MCF 10A (cell line): ENCODE measurements at regions not wholly inside any gene's neighbourhood (a gene's known extent, or its start where the extent isn't known, plus 50 kb on each side); places are given as distances from the start of the nearest gene placed in this dataset.

Source experiments
- BruUV-seq: library from RNA; stranded (reverse); fragments of 400-500 nt; replicated peaks from 2 replicates; lab custom pipeline; 2021; lab: Mats Ljungman, UMichigan
- CTCF ChIA-PET: fragments of 300-600 bp; sonication (Branson Sonifier 250); formaldehyde crosslinking; extraction: SDS; loops from one replicate; lab custom pipeline; 2021; ENCODE audit warnings: antibody characterized with exemption, inconsistent platforms; lab: Yijun Ruan, JAX
- POLR2A ChIA-PET: fragments of 300-600, 350-650 bp; sonication (Branson Sonifier 250); formaldehyde crosslinking; extraction: SDS; loops from one replicate; lab custom pipeline; 2020; ENCODE audit warnings: antibody characterized with exemption, inconsistent platforms; lab: Yijun Ruan, JAX
- DNase-seq: peaks from one replicate; pipeline ENCODE4 v3.0.0-alpha.2; 2018; ENCODE audit not compliant: unreplicated experiment
- H3K27ac Mint-ChIP-seq: one replicate; pipeline ENCODE4 v1.8.0; 2022; ENCODE audit warnings: mild to moderate bottlenecking, low read depth, mixed read lengths; ENCODE audit not compliant: unreplicated experiment
- H3K27me3 Mint-ChIP-seq: one replicate; pipeline ENCODE4 v1.8.0; 2022; ENCODE audit warnings: mixed read lengths; ENCODE audit not compliant: insufficient read depth, unreplicated experiment
- H3K36me3 Mint-ChIP-seq: one replicate; pipeline ENCODE4 v1.8.0; 2022; ENCODE audit warnings: mild to moderate bottlenecking, moderate library complexity, mixed read lengths; ENCODE audit not compliant: insufficient read depth, unreplicated experiment
- H3K4me1 Mint-ChIP-seq: one replicate; pipeline ENCODE4 v1.8.0; 2022; ENCODE audit warnings: mixed read lengths; ENCODE audit not compliant: insufficient read depth, unreplicated experiment
- H3K4me3 Mint-ChIP-seq: one replicate; pipeline ENCODE4 v1.8.0; 2022; ENCODE audit warnings: mild to moderate bottlenecking, moderate library complexity, mixed read lengths; ENCODE audit not compliant: unreplicated experiment
- H3K9me3 Mint-ChIP-seq: one replicate; pipeline ENCODE4 v1.8.0; 2022; ENCODE audit warnings: mixed read lengths; ENCODE audit not compliant: unreplicated experiment
- CTCF ChIP-seq: fragments of 200-600 bp; IDR thresholded peaks from one replicate; pipeline ENCODE4 v1.8.0; 2022; ENCODE audit warnings: antibody characterized with exemption, mild to moderate bottlenecking; ENCODE audit not compliant: unreplicated experiment
- intact Hi-C: fragments of 100-400 bp; cut with micrococcal nuclease; formaldehyde crosslinking; loops from 2 replicates; pipeline ENCODE4 v1.14.1; 2022

- peaks cover 25% of the 10 kb centered on the region for H3K36me3 Mint-ChIP-seq
- peaks cover 53% of the 10 kb centered on the region for H3K9me3 Mint-ChIP-seq
- H3K27me3 Mint-ChIP-seq: no peaks in the 10 kb centered on the region
- intact Hi-C loops: no loop called here
- TF ChIP-seq CTCF: no peak
- ChIA-PET POLR2A (interaction anchor here (0.7 kb wide), 1 partner anchor 32 kb away, joined by 3 read pairs; no protein-coding TSS in a partner anchor), CTCF (no interaction called here)
- H3K4me1 Mint-ChIP-seq: no peaks in the 10 kb centered on the region
- H3K27ac Mint-ChIP-seq: no peak overlapping the region
- no TSS peak for BruUV-seq
- H3K4me3 Mint-ChIP-seq: no peak overlapping the region
- DNase-seq: no peak
Observed at GRCh38 chr16:31745900-31746299, 127.7 kb upstream of the ZNF267 start.

GRCh38 chr16:31754998-31755615 lies 118.5 kb upstream of the ZNF267 start:
- H3K36me3 Mint-ChIP-seq: peaks cover 42% of the 10 kb centered on the region
- TF ChIP-seq CTCF: no peak
- CTCF ChIA-PET: no interaction called here
- no peak overlapping the region for H3K4me3 Mint-ChIP-seq
- H3K4me1 Mint-ChIP-seq: no peaks in the 10 kb centered on the region
- H3K9me3 Mint-ChIP-seq: peaks cover 38% of the 10 kb centered on the region
- H3K27me3 Mint-ChIP-seq: no peaks in the 10 kb centered on the region
- intact Hi-C loops: no loop called here
- H3K27ac Mint-ChIP-seq: no peak overlapping the region
- DNase-seq: no peak
- POLR2A ChIA-PET: no interaction called here
- no TSS peak for BruUV-seq

DNA sequence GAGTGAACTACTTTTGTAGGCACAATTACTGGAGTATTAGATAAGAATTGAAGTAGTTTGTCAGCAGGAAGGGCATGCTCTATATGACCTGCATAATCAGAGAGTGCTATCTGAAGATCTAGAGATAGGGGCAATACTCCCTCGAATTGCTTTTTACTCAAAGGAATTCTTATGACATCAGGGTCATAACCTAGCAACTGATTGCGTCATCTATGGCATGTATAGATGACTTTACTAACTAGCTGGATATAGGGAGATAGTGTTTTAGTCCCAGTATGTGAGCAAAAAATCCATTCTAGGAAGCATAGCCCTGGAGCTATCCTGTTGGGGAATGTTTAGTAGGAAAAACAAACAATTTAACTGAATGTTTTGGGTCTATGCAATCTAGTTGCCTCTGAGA lies 109.5 kb upstream of the ZNF267 start:
- no peaks in the 10 kb centered on the region for H3K4me1 Mint-ChIP-seq
- peaks cover 14% of the 10 kb centered on the region for H3K36me3 Mint-ChIP-seq
- no peak for TF ChIP-seq CTCF
- no peak overlapping the region for H3K4me3 Mint-ChIP-seq
- no peak overlapping the region for H3K27ac Mint-ChIP-seq
- ChIA-PET POLR2A (no interaction called here), CTCF (no interaction called here)
- H3K27me3 Mint-ChIP-seq: no peaks in the 10 kb centered on the region
- DNase-seq: no peak
- BruUV-seq: no TSS peak
- intact Hi-C loops: no loop called here
- H3K9me3 Mint-ChIP-seq: peaks cover 18% of the 10 kb centered on the region

DNA sequence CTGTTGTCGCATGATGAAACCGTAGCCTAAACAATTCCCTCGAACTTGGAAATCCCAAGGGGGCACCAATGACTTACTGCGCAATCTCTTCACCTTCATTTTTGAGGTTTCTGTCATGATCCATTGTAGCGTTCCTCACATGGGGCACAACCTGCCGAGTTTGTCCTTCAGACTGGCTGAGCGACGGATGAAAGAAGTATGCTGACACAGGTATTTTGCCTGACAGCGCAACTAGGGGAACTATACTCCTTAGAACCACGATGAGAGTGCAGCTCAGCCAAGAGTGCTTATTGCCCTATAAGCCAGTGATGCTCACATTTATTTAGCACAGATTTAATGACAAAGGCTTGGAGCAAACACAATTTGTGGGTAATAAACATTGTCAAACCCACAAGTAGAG lies 106.3 kb upstream of the ZNF267 start:
- no peak overlapping the region for H3K4me3 Mint-ChIP-seq
- H3K4me1 Mint-ChIP-seq: no peaks in the 10 kb centered on the region
- no peaks in the 10 kb centered on the region for H3K27me3 Mint-ChIP-seq
- H3K9me3 Mint-ChIP-seq: peaks cover 18% of the 10 kb centered on the region
- CTCF ChIA-PET: no interaction called here
- POLR2A ChIA-PET: interaction anchor here (0.6 kb wide), 1 partner anchor 550 kb away, joined by 3 read pairs; no protein-coding TSS in a partner anchor
- H3K27ac Mint-ChIP-seq: no peak overlapping the region
- TF ChIP-seq CTCF: no peak
- H3K36me3 Mint-ChIP-seq: peaks cover 8% of the 10 kb centered on the region
- intact Hi-C loops: no loop called here
- BruUV-seq: no TSS peak
- no peak for DNase-seq
